Mesendoderm (in vitro differentiated cells): ENCODE measurements at regions not wholly inside any gene's neighbourhood (a gene's known extent, or its start where the extent isn't known, plus 50 kb on each side); places are given as distances from the start of the nearest gene placed in this dataset.

Experiments
- DNase-seq: peaks from one replicate; pipeline ENCODE4 v3.0.0; 2013
- H2AK5ac ChIP-seq: 2 replicates; pipeline ENCODE4 v1.6.1; 2013; ENCODE audit warnings: low read length, inconsistent platforms
- H2BK120ac ChIP-seq: 2 replicates; pipeline ENCODE4 v1.6.1; 2013; ENCODE audit warnings: low read depth, mild to moderate bottlenecking, low read length, moderate library complexity, mixed read lengths
- H2BK15ac ChIP-seq: replicated peaks from 2 replicates; pipeline ENCODE4 v1.6.1; 2013; ENCODE audit warnings: low read depth, mild to moderate bottlenecking, moderate library complexity
- H2BK5ac ChIP-seq: 2 replicates; pipeline ENCODE4 v1.6.1; 2013; ENCODE audit warnings: low read length, inconsistent platforms
- H3K18ac ChIP-seq: 2 replicates; pipeline ENCODE4 v1.6.1; 2013; ENCODE audit warnings: mild to moderate bottlenecking, low read length, mixed read lengths
- H3K23ac ChIP-seq: one replicate; pipeline ENCODE4 v1.6.1; 2013; ENCODE audit warnings: low read length
- H3K27ac ChIP-seq: 2 replicates; pipeline ENCODE4 v1.5.1; 2013; ENCODE audit warnings: low read depth, mild to moderate bottlenecking, inconsistent platforms, low read length, moderate library complexity
- H3K27me3 ChIP-seq: 2 replicates; pipeline ENCODE4 v1.6.1; 2013; ENCODE audit warnings: low read length, control low read depth, mild to moderate bottlenecking, inconsistent platforms; ENCODE audit not compliant: insufficient read depth, poor library complexity
- H3K36me3 ChIP-seq: 2 replicates; pipeline ENCODE4 v1.6.1; 2013; ENCODE audit warnings: low read length, inconsistent platforms; ENCODE audit not compliant: control insufficient read depth, insufficient read depth
- H3K4ac ChIP-seq: one replicate; pipeline ENCODE4 v1.6.1; 2013; ENCODE audit warnings: low read depth, mild to moderate bottlenecking, low read length, moderate library complexity
- H3K4me1 ChIP-seq: 2 replicates; pipeline ENCODE4 v1.6.1; 2013; ENCODE audit warnings: low read depth, low read length, inconsistent platforms; ENCODE audit not compliant: control insufficient read depth
- H3K4me2 ChIP-seq: 2 replicates; pipeline ENCODE4 v1.6.1; 2013; ENCODE audit warnings: low read length
- H3K4me3 ChIP-seq: 2 replicates; pipeline ENCODE4 v1.5.1; 2013; ENCODE audit warnings: mild to moderate bottlenecking, low read length
- H3K56ac ChIP-seq: one replicate; pipeline ENCODE4 v1.6.1; 2013; ENCODE audit warnings: low read length
- H3K79me1 ChIP-seq: 2 replicates; pipeline ENCODE4 v1.6.1; 2013; ENCODE audit warnings: low read length, inconsistent platforms
- H3K79me2 ChIP-seq: 2 replicates; pipeline ENCODE4 v1.6.1; 2013; ENCODE audit warnings: mild to moderate bottlenecking, low read length; ENCODE audit not compliant: control insufficient read depth, insufficient read depth
- H3K9ac ChIP-seq: 2 replicates; pipeline ENCODE4 v1.6.1; 2013; ENCODE audit warnings: low read length, inconsistent platforms
- H4K5ac ChIP-seq: one replicate; pipeline ENCODE4 v1.6.1; 2013; ENCODE audit warnings: low read length
- H4K8ac ChIP-seq: one replicate; pipeline ENCODE4 v1.6.1; 2013; ENCODE audit warnings: low read depth, mild to moderate bottlenecking, control low read depth, low read length, moderate library complexity
- WGBS: extraction: QIAGEN DNeasy Blood & Tissue Kit; methylation state at CpG from one replicate; pipeline ENCODE4 v1.1.7; 2013; ENCODE audit warnings: low lambda C conversion rate, missing lambda C conversion rate; ENCODE audit not compliant: insufficient coverage; ENCODE audit errors: extremely low coverage; 5-methylcytosine and 5-hydroxymethylcytosine counted together

- Histone ChIP-seq H3K27ac (no peak overlapping the region), H3K27me3 (no peaks in the 10 kb centered on the region), H3K56ac (no peak overlapping the region), H3K4me2 (no peak overlapping the region), H3K9ac (no peak overlapping the region), H2BK5ac (no peak overlapping the region), H4K8ac (no peak overlapping the region), H4K5ac (no peak overlapping the region), H2BK15ac (no peak overlapping the region), H3K79me1 (no peaks in the 10 kb centered on the region), H3K36me3 (no peaks in the 10 kb centered on the region), H2BK120ac (no peak overlapping the region), H3K4ac (no peak overlapping the region), H2AK5ac (peak overlapping the region; percentile 83), H3K4me1 (peaks cover 17% of the 10 kb centered on the region), H3K4me3 (no peak overlapping the region), H3K18ac (no peak overlapping the region), H3K79me2 (no peaks in the 10 kb centered on the region), H3K23ac (no peak overlapping the region)
- no peak for DNase-seq
- WGBS, result no CpG with 5 or more reads among the region's 5 CpGs
These were observed 313.8 kb downstream of the MATN1 start for GRCh38 chr1:30409476-30410152.

GRCh38 chr1:30407865-30408580 lies 315.4 kb downstream of the MATN1 start:
- Histone ChIP-seq H3K4me2 (no peak overlapping the region), H2BK15ac (no peak overlapping the region), H3K4me3 (no peak overlapping the region), H3K27ac (peak overlapping the region; percentile 25), H3K79me1 (no peaks in the 10 kb centered on the region), H3K4ac (no peak overlapping the region), H2BK120ac (no peak overlapping the region), H3K36me3 (no peaks in the 10 kb centered on the region), H3K56ac (peak overlapping the region; percentile 28), H4K5ac (no peak overlapping the region), H3K9ac (no peak overlapping the region), H3K4me1 (peaks cover 15% of the 10 kb centered on the region), H3K27me3 (no peaks in the 10 kb centered on the region), H4K8ac (no peak overlapping the region), H3K23ac (no peak overlapping the region), H2AK5ac (peak overlapping the region; percentile 68), H2BK5ac (peak overlapping the region; percentile 16), H3K79me2 (no peaks in the 10 kb centered on the region), H3K18ac (no peak overlapping the region)
- no CpG with 5 or more reads among the region's 9 CpGs for WGBS
- DNase-seq, result peak; percentile 74

GRCh38 chr1:30406996-30407864 lies 316.2 kb downstream of the MATN1 start:
- H3K79me1 ChIP-seq, result no peaks in the 10 kb centered on the region
- H3K4me3 ChIP-seq, result no peak overlapping the region
- peak overlapping the region; percentile 75 for H3K4ac ChIP-seq
- H3K36me3 ChIP-seq, result no peaks in the 10 kb centered on the region
- H3K18ac ChIP-seq, result peak overlapping the region; percentile 5
- no peak overlapping the region for H2BK15ac ChIP-seq
- H2BK120ac ChIP-seq, result no peak overlapping the region
- peak overlapping the region; percentile 18 for H3K56ac ChIP-seq
- peaks cover 11% of the 10 kb centered on the region for H3K4me1 ChIP-seq
- H3K9ac ChIP-seq, result no peak overlapping the region
- H4K5ac ChIP-seq, result no peak overlapping the region
- no peak overlapping the region for H3K23ac ChIP-seq
- no peak overlapping the region for H3K4me2 ChIP-seq
- H4K8ac ChIP-seq, result no peak overlapping the region
- no CpG with 5 or more reads among the region's 18 CpGs for WGBS
- DNase-seq, result no peak
- no peak overlapping the region for H3K27ac ChIP-seq
- H3K79me2 ChIP-seq, result no peaks in the 10 kb centered on the region
- peak overlapping the region; percentile 33 for H2BK5ac ChIP-seq
- H2AK5ac ChIP-seq, result no peak overlapping the region
- no peaks in the 10 kb centered on the region for H3K27me3 ChIP-seq

GRCh38 chr1:30405631-30406212 lies 317.7 kb downstream of the MATN1 start:
- H3K9ac ChIP-seq, result no peak overlapping the region
- peaks cover 9% of the 10 kb centered on the region for H3K4me1 ChIP-seq
- no peak overlapping the region for H3K27ac ChIP-seq
- H3K79me1 ChIP-seq, result no peaks in the 10 kb centered on the region
- no peak overlapping the region for H3K4me2 ChIP-seq
- DNase-seq, result no peak
- H2BK5ac ChIP-seq, result no peak overlapping the region
- H3K18ac ChIP-seq, result no peak overlapping the region
- no peaks in the 10 kb centered on the region for H3K36me3 ChIP-seq
- no peak overlapping the region for H3K4me3 ChIP-seq
- no peak overlapping the region for H2BK15ac ChIP-seq
- H2AK5ac ChIP-seq, result no peak overlapping the region
- H4K8ac ChIP-seq, result no peak overlapping the region
- H3K23ac ChIP-seq, result no peak overlapping the region
- H3K79me2 ChIP-seq, result no peaks in the 10 kb centered on the region
- no peak overlapping the region for H2BK120ac ChIP-seq
- WGBS, result no CpG with 5 or more reads among the region's 8 CpGs
- no peak overlapping the region for H3K56ac ChIP-seq
- H3K27me3 ChIP-seq, result no peaks in the 10 kb centered on the region
- no peak overlapping the region for H4K5ac ChIP-seq
- no peak overlapping the region for H3K4ac ChIP-seq

GRCh38 chr1:30405081-30405480 lies 318.3 kb downstream of the MATN1 start:
- no CpG with 5 or more reads among the region's 4 CpGs for WGBS

More at GRCh38 chr1:30405081-30405480, 318.3 kb downstream of the MATN1 start:
- DNase-seq, result no peak
- Histone ChIP-seq H3K79me2 (no peaks in the 10 kb centered on the region), H3K56ac (no peak overlapping the region), H3K27me3 (no peaks in the 10 kb centered on the region), H4K5ac (no peak overlapping the region), H2BK5ac (no peak overlapping the region), H3K23ac (no peak overlapping the region), H3K18ac (no peak overlapping the region), H3K9ac (no peak overlapping the region), H3K79me1 (no peaks in the 10 kb centered on the region), H2BK120ac (no peak overlapping the region), H3K27ac (no peak overlapping the region), H2BK15ac (no peak overlapping the region), H2AK5ac (no peak overlapping the region), H3K4me1 (peaks cover 9% of the 10 kb centered on the region), H4K8ac (no peak overlapping the region), H3K36me3 (no peaks in the 10 kb centered on the region), H3K4me3 (no peak overlapping the region), H3K4ac (no peak overlapping the region), H3K4me2 (no peak overlapping the region)
